Neural progenitor cell (in vitro differentiated cells): ENCODE measurements at regions not wholly inside any gene's neighbourhood (a gene's known extent, or its start where the extent isn't known, plus 50 kb on each side); places are given as distances from the start of the nearest gene placed in this dataset.

ENCODE experiments used
- DNase-seq: peaks from one replicate; pipeline ENCODE4 v3.0.0-alpha.2; 2016; ENCODE audit warnings: low spot score
- H2AFZ ChIP-seq: fragments of 200-600 bp; sonication (generic); replicated peaks from 2 replicates; pipeline ENCODE4 v1.6.1; 2016; ENCODE audit warnings: antibody characterized with exemption
- H3F3A ChIP-seq: fragments of 200-600 bp; sonication (generic); 2 replicates; pipeline ENCODE4 v1.6.1; 2016; ENCODE audit warnings: antibody characterized with exemption, low read depth
- H3K27ac ChIP-seq: fragments of 200-600 bp; sonication (generic); 2 replicates; pipeline ENCODE4 v1.5.1; 2016; ENCODE audit warnings: mild to moderate bottlenecking
- H3K27me3 ChIP-seq: fragments of 200-600 bp; sonication (generic); 2 replicates; pipeline ENCODE4 v1.6.1; 2016; ENCODE audit warnings: mild to moderate bottlenecking, moderate library complexity
- H3K36me3 ChIP-seq: fragments of 200-600 bp; sonication (generic); 2 replicates; pipeline ENCODE4 v1.5.1; 2016
- H3K4me1 ChIP-seq: fragments of 200-600 bp; sonication (generic); 2 replicates; pipeline ENCODE4 v1.6.1; 2016; ENCODE audit warnings: mixed run types
- H3K4me2 ChIP-seq: fragments of 200-600 bp; sonication (generic); 2 replicates; pipeline ENCODE4 v1.6.1; 2016
- H3K4me3 ChIP-seq: fragments of 200-600 bp; sonication (generic); 2 replicates; pipeline ENCODE4 v1.5.1; 2016
- H3K79me2 ChIP-seq: fragments of 200-600 bp; sonication (generic); 2 replicates; pipeline ENCODE4 v1.6.1; 2016; ENCODE audit warnings: low read depth
- H3K9ac ChIP-seq: fragments of 200-600 bp; sonication (generic); 2 replicates; pipeline ENCODE4 v1.6.1; 2016
- H3K9me3 ChIP-seq: fragments of 200-600 bp; sonication (generic); 2 replicates; pipeline ENCODE4 v1.5.1; 2016; ENCODE audit warnings: low read depth
- H4K20me1 ChIP-seq: fragments of 200-600 bp; sonication (generic); 2 replicates; pipeline ENCODE4 v1.6.1; 2016; ENCODE audit warnings: low read depth
- H3K27ac Mint-ChIP-seq: 3 replicates; pipeline ENCODE4 v1.8.0; 2021; ENCODE audit warnings: mixed read lengths
- H3K27me3 Mint-ChIP-seq: 2 replicates; pipeline ENCODE4 v1.8.0; 2022; ENCODE audit warnings: low read depth, mild to moderate bottlenecking, inconsistent platforms, moderate library complexity, mixed read lengths; ENCODE audit not compliant: insufficient read depth
- H3K36me3 Mint-ChIP-seq: 3 replicates; pipeline ENCODE4 v1.8.0; 2021; ENCODE audit warnings: mixed read lengths
- H3K4me1 Mint-ChIP-seq: 3 replicates; pipeline ENCODE4 v1.8.0; 2021; ENCODE audit warnings: mixed read lengths
- H3K4me3 Mint-ChIP-seq: 3 replicates; pipeline ENCODE4 v1.8.0; 2021; ENCODE audit warnings: mild to moderate bottlenecking, moderate library complexity, mixed read lengths
- H3K9me3 Mint-ChIP-seq: 3 replicates; pipeline ENCODE4 v1.8.0; 2020; ENCODE audit warnings: mixed read lengths
- CTCF ChIP-seq: fragments of 200-600 bp; sonication (generic); IDR thresholded peaks from 2 replicates; pipeline ENCODE4 v1.5.1; 2017; ENCODE audit warnings: antibody characterized with exemption, mild to moderate bottlenecking
- EZH2 ChIP-seq: fragments of 200-600 bp; sonication (generic); IDR thresholded peaks from 2 replicates; pipeline ENCODE4 v1.6.1; 2017; ENCODE audit warnings: antibody characterized with exemption, mild to moderate bottlenecking, moderate library complexity
- EZH2phosphoT487 ChIP-seq: fragments of 200-600 bp; sonication (generic); IDR thresholded peaks from 2 replicates; pipeline ENCODE4 v1.6.1; 2017; ENCODE audit warnings: antibody characterized with exemption

- Mint-ChIP-seq H3K9me3 (peaks cover 2% of the 10 kb centered on the region), H3K4me3 (no peak overlapping the region), H3K36me3 (no peaks in the 10 kb centered on the region), H3K4me1 (no peaks in the 10 kb centered on the region), H3K27ac (no peak overlapping the region), H3K27me3 (peaks cover 3% of the 10 kb centered on the region)
- H3K4me1 ChIP-seq: no peaks in the 10 kb centered on the region
- H3K4me2 ChIP-seq: no peak overlapping the region
- no peak for DNase-seq
- H3K27ac ChIP-seq: no peak overlapping the region
- H3F3A ChIP-seq: no peaks in the 10 kb centered on the region
- H3K9me3 ChIP-seq: no peaks in the 10 kb centered on the region
- no peak for TF ChIP-seq EZH2
- TF ChIP-seq EZH2phosphoT487: no peak
- no peak for TF ChIP-seq CTCF
- no peak overlapping the region for H3K4me3 ChIP-seq
- no peaks in the 10 kb centered on the region for H3K27me3 ChIP-seq
- no peaks in the 10 kb centered on the region for H3K79me2 ChIP-seq
- H3K9ac ChIP-seq: no peak overlapping the region
- H3K36me3 ChIP-seq: no peaks in the 10 kb centered on the region
- no peak overlapping the region for H2AFZ ChIP-seq
- H4K20me1 ChIP-seq: no peaks in the 10 kb centered on the region
These were observed 202.3 kb upstream of the SUCLG2 start for GRCh38 chr3:67856718-67857117.

DNA sequence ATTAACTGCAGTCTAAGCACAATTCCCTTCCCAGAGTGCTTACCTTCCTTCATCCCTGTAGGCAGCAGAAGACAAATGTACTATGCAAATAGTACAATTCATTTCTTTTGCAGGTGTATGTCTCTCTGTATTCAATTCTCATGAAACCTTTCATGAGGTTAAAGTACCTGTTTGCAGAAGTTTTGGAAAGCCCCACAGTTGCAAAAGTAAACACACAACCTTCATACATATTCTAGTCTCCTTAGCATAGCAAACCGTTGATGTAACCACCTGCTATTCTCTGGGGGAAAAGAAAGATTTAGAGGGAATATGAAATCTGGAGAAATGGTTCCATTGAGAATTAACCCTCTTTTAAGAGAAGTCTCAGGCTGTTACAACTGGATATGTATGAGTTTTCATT lies 200.3 kb upstream of the SUCLG2 start:
- Mint-ChIP-seq H3K9me3 (peaks cover 2% of the 10 kb centered on the region), H3K27me3 (peaks cover 5% of the 10 kb centered on the region), H3K36me3 (no peaks in the 10 kb centered on the region), H3K27ac (no peak overlapping the region), H3K4me1 (no peaks in the 10 kb centered on the region), H3K4me3 (no peak overlapping the region)
- H3K4me3 ChIP-seq: no peak overlapping the region
- H3K27me3 ChIP-seq: no peaks in the 10 kb centered on the region
- no peaks in the 10 kb centered on the region for H3K79me2 ChIP-seq
- no peak for DNase-seq
- no peaks in the 10 kb centered on the region for H4K20me1 ChIP-seq
- no peak overlapping the region for H2AFZ ChIP-seq
- no peaks in the 10 kb centered on the region for H3K36me3 ChIP-seq
- H3K9ac ChIP-seq: no peak overlapping the region
- H3K4me1 ChIP-seq: no peaks in the 10 kb centered on the region
- no peak overlapping the region for H3K4me2 ChIP-seq
- no peak overlapping the region for H3K27ac ChIP-seq
- H3F3A ChIP-seq: no peaks in the 10 kb centered on the region
- TF ChIP-seq EZH2phosphoT487: no peak
- TF ChIP-seq CTCF: no peak
- TF ChIP-seq EZH2: no peak
- no peaks in the 10 kb centered on the region for H3K9me3 ChIP-seq

- DNase-seq: no peak
- Histone ChIP-seq H3F3A (no peaks in the 10 kb centered on the region), H3K4me3 (no peak overlapping the region), H3K27me3 (no peaks in the 10 kb centered on the region), H3K79me2 (no peaks in the 10 kb centered on the region), H3K27ac (no peak overlapping the region), H3K9ac (no peak overlapping the region), H3K36me3 (no peaks in the 10 kb centered on the region), H3K4me2 (no peak overlapping the region), H4K20me1 (no peaks in the 10 kb centered on the region), H2AFZ (no peak overlapping the region), H3K4me1 (no peaks in the 10 kb centered on the region), H3K9me3 (no peaks in the 10 kb centered on the region)
- H3K36me3 Mint-ChIP-seq: no peaks in the 10 kb centered on the region
- TF ChIP-seq EZH2phosphoT487: no peak
- TF ChIP-seq CTCF: no peak
- no peak for TF ChIP-seq EZH2
- H3K27me3 Mint-ChIP-seq: peaks cover 5% of the 10 kb centered on the region
- no peak overlapping the region for H3K27ac Mint-ChIP-seq
- H3K9me3 Mint-ChIP-seq: no peaks in the 10 kb centered on the region
- H3K4me1 Mint-ChIP-seq: no peaks in the 10 kb centered on the region
- H3K4me3 Mint-ChIP-seq: no peak overlapping the region
These were observed 199.1 kb upstream of the SUCLG2 start for GRCh38 chr3:67853520-67853919.

GRCh38 chr3:67848299-67848698 lies 193.9 kb upstream of the SUCLG2 start:
- Histone ChIP-seq H3K4me1 (no peaks in the 10 kb centered on the region), H3F3A (no peaks in the 10 kb centered on the region), H4K20me1 (no peaks in the 10 kb centered on the region), H3K36me3 (no peaks in the 10 kb centered on the region), H3K27ac (no peak overlapping the region), H3K9me3 (no peaks in the 10 kb centered on the region), H3K79me2 (no peaks in the 10 kb centered on the region), H3K4me3 (no peak overlapping the region), H3K9ac (no peak overlapping the region), H3K4me2 (no peak overlapping the region), H2AFZ (no peak overlapping the region), H3K27me3 (no peaks in the 10 kb centered on the region)
- no peak overlapping the region for H3K27ac Mint-ChIP-seq
- no peaks in the 10 kb centered on the region for H3K4me1 Mint-ChIP-seq
- H3K36me3 Mint-ChIP-seq: no peaks in the 10 kb centered on the region
- H3K27me3 Mint-ChIP-seq: peaks cover 2% of the 10 kb centered on the region
- no peak overlapping the region for H3K4me3 Mint-ChIP-seq
- no peaks in the 10 kb centered on the region for H3K9me3 Mint-ChIP-seq
- TF ChIP-seq EZH2phosphoT487 (no peak), EZH2 (no peak), CTCF (no peak)
- no peak for DNase-seq
